D721Med (cell line): ENCODE measurements at regions not wholly inside any gene's neighbourhood (a gene's known extent, or its start where the extent isn't known, plus 50 kb on each side); places are given as distances from the start of the nearest gene placed in this dataset.
"Not testable (repeated sequence)": the region's sequence is repeated elsewhere in the genome, so short reads cannot be mapped to it uniquely, and the experiment has no call there.

Experiments used
- DNase-seq: peaks from one replicate; pipeline ENCODE4 v3.0.0; 2011; ENCODE audit warnings: low spot score; ENCODE audit not compliant: insufficient read length
- FAIRE-seq: peaks from 2 replicates; lab custom pipeline; 2011; peaks lifted over from hg19 to GRCh38; lab: Jason Lieb, UNC
- CTCF ChIP-seq: IDR thresholded peaks from 2 replicates; pipeline ENCODE4 v1.5.1; 2012; ENCODE audit warnings: mild to moderate bottlenecking, control low read depth; ENCODE audit not compliant: insufficient read depth; ENCODE audit errors: missing control alignments

- DNase-seq (no peak), FAIRE-seq (no peak)
These were observed 110.9 kb downstream of the ALG10B start for GRCh38 chr12:38427442-38427841.

GRCh38 chr12:38431921-38432320 lies 115.3 kb downstream of the ALG10B start:
- FAIRE-seq, result no peak

More at GRCh38 chr12:38427442-38427841, 110.9 kb downstream of the ALG10B start:
- no peak for TF ChIP-seq CTCF

GRCh38 chr12:38441871-38442281 lies 125.3 kb downstream of the ALG10B start:
- not testable (repeated sequence) for DNase-seq, FAIRE-seq

More at GRCh38 chr12:38431921-38432320, 115.3 kb downstream of the ALG10B start:
- no peak for TF ChIP-seq CTCF
- no peak for DNase-seq

- DNase-seq, result no peak
- FAIRE-seq, result no peak
- no peak for TF ChIP-seq CTCF
These were observed 128.5 kb downstream of the ALG10B start for GRCh38 chr12:38445040-38445439.

- DNase-seq (no peak), FAIRE-seq (no peak)
- TF ChIP-seq CTCF, result no peak
These were observed 132.4 kb downstream of the ALG10B start for GRCh38 chr12:38448991-38449390.

- DNase-seq (no peak), FAIRE-seq (no peak)
- no peak for TF ChIP-seq CTCF
These were observed 140.1 kb downstream of the ALG10B start for GRCh38 chr12:38456537-38457120.

GRCh38 chr12:38465020-38465419 lies 148.4 kb downstream of the ALG10B start:
- no peak for FAIRE-seq
- no peak for TF ChIP-seq CTCF
- no peak for DNase-seq
